ENCODE measurements at regions not wholly inside any gene's neighbourhood (a gene's known extent, or its start where the extent isn't known, plus 50 kb on each side); places are given as distances from the start of the nearest gene placed in this dataset.
"Not testable (repeated sequence)": the region's sequence is repeated elsewhere in the genome, so short reads cannot be mapped to it uniquely, and the experiment has no call there.

DNA sequence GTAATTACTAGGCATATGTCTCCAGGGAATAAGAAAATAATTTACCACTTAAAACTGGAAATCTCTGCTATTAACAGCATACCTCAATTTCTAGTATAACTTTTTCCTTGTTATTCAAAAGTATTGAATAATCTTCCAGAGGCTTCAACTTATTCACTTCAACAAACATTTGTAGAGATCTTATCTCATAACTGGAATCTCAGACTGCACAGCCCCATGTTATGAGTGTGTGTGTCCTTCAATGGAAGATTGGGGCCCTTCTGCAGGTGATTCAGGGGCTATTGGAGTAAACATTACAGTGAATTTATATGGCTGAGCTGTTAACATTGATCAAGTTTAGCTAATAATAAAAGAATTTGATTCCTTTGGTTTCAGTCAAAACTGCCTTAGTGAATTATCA, 946.1 kb downstream of the TTLL7 start:
- H3K4me2 ChIP-seq (ENCODE audit: insufficient read depth, low read length), result no peak overlapping the region
- TF ChIP-seq, protein P1, sequence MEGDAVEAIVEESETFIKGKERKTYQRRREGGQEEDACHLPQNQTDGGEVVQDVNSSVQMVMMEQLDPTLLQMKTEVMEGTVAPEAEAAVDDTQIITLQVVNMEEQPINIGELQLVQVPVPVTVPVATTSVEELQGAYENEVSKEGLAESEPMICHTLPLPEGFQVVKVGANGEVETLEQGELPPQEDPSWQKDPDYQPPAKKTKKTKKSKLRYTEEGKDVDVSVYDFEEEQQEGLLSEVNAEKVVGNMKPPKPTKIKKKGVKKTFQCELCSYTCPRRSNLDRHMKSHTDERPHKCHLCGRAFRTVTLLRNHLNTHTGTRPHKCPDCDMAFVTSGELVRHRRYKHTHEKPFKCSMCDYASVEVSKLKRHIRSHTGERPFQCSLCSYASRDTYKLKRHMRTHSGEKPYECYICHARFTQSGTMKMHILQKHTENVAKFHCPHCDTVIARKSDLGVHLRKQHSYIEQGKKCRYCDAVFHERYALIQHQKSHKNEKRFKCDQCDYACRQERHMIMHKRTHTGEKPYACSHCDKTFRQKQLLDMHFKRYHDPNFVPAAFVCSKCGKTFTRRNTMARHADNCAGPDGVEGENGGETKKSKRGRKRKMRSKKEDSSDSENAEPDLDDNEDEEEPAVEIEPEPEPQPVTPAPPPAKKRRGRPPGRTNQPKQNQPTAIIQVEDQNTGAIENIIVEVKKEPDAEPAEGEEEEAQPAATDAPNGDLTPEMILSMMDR (IDR thresholded peaks at IDR 0.05; ENCODE audit: extremely low read depth, low read depth, low read length), result no peak
- H3K36me3 ChIP-seq (ENCODE audit: insufficient read depth, low read length), result no peaks in the 10 kb centered on the region
- no peaks in the 10 kb centered on the region for H3K4me1 ChIP-seq (ENCODE audit: insufficient read depth, low read length)
- H3K9me3 ChIP-seq (ENCODE audit: low read depth, low read length), result no peaks in the 10 kb centered on the region
- H3K27ac ChIP-seq (ENCODE audit: low read depth, low read length), result no peak overlapping the region
- no peaks in the 10 kb centered on the region for H3K79me2 ChIP-seq (ENCODE audit: insufficient read depth, low read length)
- no peaks in the 10 kb centered on the region for H4K20me1 ChIP-seq (ENCODE audit: insufficient read depth, low read length)
- no peak overlapping the region for H3K4me3 ChIP-seq (ENCODE audit: insufficient read depth, low read length)
- no peaks in the 10 kb centered on the region for H3K27me3 ChIP-seq (ENCODE audit: insufficient read depth, low read length)
- H2AFZ ChIP-seq (ENCODE audit: low read length), result no peak overlapping the region
- no peak for DNase-seq (ENCODE audit: insufficient read length, low spot score, missing footprints)

GRCh38 chr1:83051053-83051452, 947.9 kb downstream of the TTLL7 start:
- H3K27me3 ChIP-seq (ENCODE audit: insufficient read depth, low read length); H3K9me3 ChIP-seq (ENCODE audit: low read depth, low read length); H3K79me2 ChIP-seq (ENCODE audit: insufficient read depth, low read length); H3K4me2 ChIP-seq (ENCODE audit: insufficient read depth, low read length); H2AFZ ChIP-seq (ENCODE audit: low read length); H3K36me3 ChIP-seq (ENCODE audit: insufficient read depth, low read length); DNase-seq (ENCODE audit: insufficient read length, low spot score, missing footprints); H3K27ac ChIP-seq (ENCODE audit: low read depth, low read length); H3K4me3 ChIP-seq (ENCODE audit: insufficient read depth, low read length); H4K20me1 ChIP-seq (ENCODE audit: insufficient read depth, low read length); H3K4me1 ChIP-seq (ENCODE audit: insufficient read depth, low read length): not testable (repeated sequence)

GRCh38 chr1:83043244-83043643, 955.7 kb downstream of the TTLL7 start:
- Histone ChIP-seq H3K4me1 (ENCODE audit: insufficient read depth, low read length) (no peaks in the 10 kb centered on the region), H3K4me2 (ENCODE audit: insufficient read depth, low read length) (no peak overlapping the region), H3K27me3 (ENCODE audit: insufficient read depth, low read length) (no peaks in the 10 kb centered on the region), H3K9me3 (ENCODE audit: low read depth, low read length) (no peaks in the 10 kb centered on the region), H2AFZ (ENCODE audit: low read length) (no peak overlapping the region), H3K79me2 (ENCODE audit: insufficient read depth, low read length) (no peaks in the 10 kb centered on the region), H3K4me3 (ENCODE audit: insufficient read depth, low read length) (no peak overlapping the region), H3K36me3 (ENCODE audit: insufficient read depth, low read length) (no peaks in the 10 kb centered on the region), H3K27ac (ENCODE audit: low read depth, low read length) (no peak overlapping the region), H4K20me1 (ENCODE audit: insufficient read depth, low read length) (no peaks in the 10 kb centered on the region)
- TF ChIP-seq, protein P1 (IDR thresholded peaks at IDR 0.05; ENCODE audit: extremely low read depth, low read depth, low read length), result no peak
- DNase-seq (ENCODE audit: insufficient read length, low spot score, missing footprints), result no peak

DNA sequence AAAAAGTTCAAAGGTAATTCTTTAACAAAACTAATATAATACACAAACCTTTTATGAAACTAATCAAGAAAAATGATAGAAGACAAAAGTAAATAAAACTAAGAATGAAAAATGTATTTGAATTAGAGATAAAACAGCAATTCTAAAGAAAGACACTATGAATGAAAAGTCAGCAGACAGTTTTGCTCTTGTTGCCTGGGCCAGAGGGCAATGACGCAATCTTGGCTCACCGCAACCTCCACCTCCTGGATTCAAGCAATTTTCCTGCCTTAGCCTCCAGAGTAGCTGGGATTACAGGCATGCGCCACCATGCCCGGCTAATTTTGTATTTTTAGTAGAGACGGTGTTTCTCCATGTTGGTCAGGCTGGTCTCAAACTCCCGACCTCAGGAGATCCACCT, 959.8 kb downstream of the TTLL7 start:
- H4K20me1 ChIP-seq (ENCODE audit: insufficient read depth, low read length); H3K4me2 ChIP-seq (ENCODE audit: insufficient read depth, low read length); H3K79me2 ChIP-seq (ENCODE audit: insufficient read depth, low read length); DNase-seq (ENCODE audit: insufficient read length, low spot score, missing footprints); H3K9me3 ChIP-seq (ENCODE audit: low read depth, low read length); H3K4me1 ChIP-seq (ENCODE audit: insufficient read depth, low read length); H2AFZ ChIP-seq (ENCODE audit: low read length); H3K36me3 ChIP-seq (ENCODE audit: insufficient read depth, low read length); H3K27me3 ChIP-seq (ENCODE audit: insufficient read depth, low read length); H3K4me3 ChIP-seq (ENCODE audit: insufficient read depth, low read length); H3K27ac ChIP-seq (ENCODE audit: low read depth, low read length): not testable (repeated sequence)

DNA sequence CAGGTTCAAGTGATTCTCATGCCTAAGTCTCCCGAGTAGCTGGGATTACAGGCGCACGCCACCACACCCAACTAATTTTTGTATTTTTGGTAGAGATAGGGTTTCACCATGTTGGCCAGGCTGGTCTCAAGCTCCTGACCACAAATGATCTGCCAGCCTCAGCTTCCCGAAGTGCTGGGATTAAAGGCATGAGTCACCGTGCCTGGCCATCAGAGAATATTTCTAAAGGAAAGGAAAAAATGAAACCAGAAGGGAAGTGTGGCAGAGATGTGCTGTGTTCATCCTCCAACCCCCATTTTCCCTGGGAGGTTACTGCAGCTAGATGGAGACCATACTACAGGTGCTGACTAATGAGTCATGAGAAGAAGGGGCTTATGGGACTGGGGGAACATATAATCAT, 964.1 kb downstream of the TTLL7 start:
- TF ChIP-seq, protein P1 (IDR thresholded peaks at IDR 0.05; ENCODE audit: extremely low read depth, low read depth, low read length), result no peak
- DNase-seq (ENCODE audit: insufficient read length, low spot score, missing footprints), result no peak

More for the DNA sequence above, 964.1 kb downstream of the TTLL7 start:
- Histone ChIP-seq H3K4me1 (ENCODE audit: insufficient read depth, low read length) (no peaks in the 10 kb centered on the region), H4K20me1 (ENCODE audit: insufficient read depth, low read length) (no peaks in the 10 kb centered on the region), H3K4me3 (ENCODE audit: insufficient read depth, low read length) (no peak overlapping the region), H3K36me3 (ENCODE audit: insufficient read depth, low read length) (no peaks in the 10 kb centered on the region), H2AFZ (ENCODE audit: low read length) (no peak overlapping the region), H3K27ac (ENCODE audit: low read depth, low read length) (no peak overlapping the region), H3K4me2 (ENCODE audit: insufficient read depth, low read length) (no peak overlapping the region), H3K79me2 (ENCODE audit: insufficient read depth, low read length) (no peaks in the 10 kb centered on the region), H3K27me3 (ENCODE audit: insufficient read depth, low read length) (no peaks in the 10 kb centered on the region), H3K9me3 (ENCODE audit: low read depth, low read length) (no peaks in the 10 kb centered on the region)
